ENCODE measurements at regions not wholly inside any gene's neighbourhood (a gene's known extent, or its start where the extent isn't known, plus 50 kb on each side); places are given as distances from the start of the nearest gene placed in this dataset.

GRCh38 chr11:103690356-103690755, 346.1 kb upstream of the DDI1 start:
- intact Hi-C loops (cut with DNase I), result no loop called here
- Histone ChIP-seq H3K27ac (no peak overlapping the region), H3K4me1 (no peaks in the 10 kb centered on the region), H3K9me3 (no peaks in the 10 kb centered on the region), H3K27me3 (no peaks in the 10 kb centered on the region), H3K36me3 (no peaks in the 10 kb centered on the region), H3K4me3 (no peak overlapping the region)
- TF ChIP-seq CTCF (IDR thresholded peaks at IDR 0.05), result no peak
- DNase-seq, result no peak
- no peak for ATAC-seq

- DNase-seq (no peak), ATAC-seq (no peak)
- H3K27me3 ChIP-seq, result no peaks in the 10 kb centered on the region
- no peaks in the 10 kb centered on the region for H3K36me3 ChIP-seq
- H3K4me3 ChIP-seq, result no peak overlapping the region
- intact Hi-C loops (cut with DNase I), result no loop called here
- TF ChIP-seq CTCF (IDR thresholded peaks at IDR 0.05), result no peak
- H3K27ac ChIP-seq, result no peak overlapping the region
- H3K4me1 ChIP-seq, result no peaks in the 10 kb centered on the region
- H3K9me3 ChIP-seq, result no peaks in the 10 kb centered on the region
Observed at GRCh38 chr11:103696123-103696522, 340.3 kb upstream of the DDI1 start.

- Histone ChIP-seq H3K27ac (no peak overlapping the region), H3K4me3 (no peak overlapping the region), H3K4me1 (no peaks in the 10 kb centered on the region), H3K27me3 (no peaks in the 10 kb centered on the region), H3K9me3 (no peaks in the 10 kb centered on the region), H3K36me3 (no peaks in the 10 kb centered on the region)
- TF ChIP-seq CTCF (IDR thresholded peaks at IDR 0.05), result no peak
- intact Hi-C loops (cut with DNase I), result no loop called here
- no peak for DNase-seq
- ATAC-seq, result no peak
Observed at GRCh38 chr11:103699216-103699615, 337.2 kb upstream of the DDI1 start.

GRCh38 chr11:103699656-103700055, 336.8 kb upstream of the DDI1 start:
- Histone ChIP-seq H3K36me3 (no peaks in the 10 kb centered on the region), H3K4me3 (no peak overlapping the region), H3K27ac (no peak overlapping the region), H3K9me3 (no peaks in the 10 kb centered on the region), H3K27me3 (no peaks in the 10 kb centered on the region), H3K4me1 (no peaks in the 10 kb centered on the region)
- intact Hi-C loops (cut with DNase I), result no loop called here
- ATAC-seq, result no peak
- TF ChIP-seq CTCF (IDR thresholded peaks at IDR 0.05), result no peak
- DNase-seq, result no peak

- H3K4me3 ChIP-seq, result no peak overlapping the region
- ATAC-seq (peak; percentile 48), DNase-seq (no peak)
- no peaks in the 10 kb centered on the region for H3K9me3 ChIP-seq
- intact Hi-C loops (cut with DNase I), result no loop called here
- no peaks in the 10 kb centered on the region for H3K27me3 ChIP-seq
- H3K27ac ChIP-seq, result no peak overlapping the region
- no peak for TF ChIP-seq CTCF (IDR thresholded peaks at IDR 0.05)
- no peaks in the 10 kb centered on the region for H3K36me3 ChIP-seq
- H3K4me1 ChIP-seq, result no peaks in the 10 kb centered on the region
Observed at GRCh38 chr11:103700622-103701021, 335.8 kb upstream of the DDI1 start.
